HuH-7.5 (cell line): ENCODE measurements at regions not wholly inside any gene's neighbourhood (a gene's known extent, or its start where the extent isn't known, plus 50 kb on each side); places are given as distances from the start of the nearest gene placed in this dataset.
"Not testable (repeated sequence)": the region's sequence is repeated elsewhere in the genome, so short reads cannot be mapped to it uniquely, and the experiment has no call there.

Source experiments
- DNase-seq: peaks from one replicate; pipeline ENCODE4 v3.0.0; 2011; ENCODE audit warnings: low spot score

- DNase-seq: no peak
Measured at GRCh38 chr5:136458481-136458880, 93.1 kb upstream of the TRPC7 start.

GRCh38 chr5:136457390-136458013, 92.2 kb upstream of the TRPC7 start:
- no peak for DNase-seq

- DNase-seq: no peak
Measured at GRCh38 chr5:136455409-136455808, 90.1 kb upstream of the TRPC7 start.

- DNase-seq: no peak
Measured at GRCh38 chr5:136453986-136454758, 88.8 kb upstream of the TRPC7 start.

GRCh38 chr5:136453199-136453598, 87.9 kb upstream of the TRPC7 start:
- DNase-seq: no peak

GRCh38 chr5:136447576-136447975, 82.2 kb upstream of the TRPC7 start:
- DNase-seq: not testable (repeated sequence)

- no peak for DNase-seq
Measured at GRCh38 chr5:136446565-136446964, 81.2 kb upstream of the TRPC7 start.

GRCh38 chr5:136444099-136444498, 78.8 kb upstream of the TRPC7 start:
- DNase-seq: not testable (repeated sequence)

- no peak for DNase-seq
Measured at GRCh38 chr5:136439367-136439766, 74.0 kb upstream of the TRPC7 start.

GRCh38 chr5:136435946-136436543, 70.7 kb upstream of the TRPC7 start:
- no peak for DNase-seq

- no peak for DNase-seq
Measured at GRCh38 chr5:136434795-136435194, 69.5 kb upstream of the TRPC7 start.

GRCh38 chr5:136432705-136433104, 67.4 kb upstream of the TRPC7 start:
- DNase-seq: no peak

GRCh38 chr5:136430081-136430480, 64.7 kb upstream of the TRPC7 start:
- DNase-seq: no peak

- DNase-seq: no peak
Measured at GRCh38 chr5:136427426-136427825, 62.1 kb upstream of the TRPC7 start.

GRCh38 chr5:136425921-136426320, 60.6 kb upstream of the TRPC7 start:
- no peak for DNase-seq

- DNase-seq: peak; percentile 45
Measured at GRCh38 chr5:136424835-136425584, 59.7 kb upstream of the TRPC7 start.

- DNase-seq: no peak
Measured at GRCh38 chr5:136423944-136424606, 58.7 kb upstream of the TRPC7 start.

- DNase-seq: no peak
Measured at GRCh38 chr5:136420168-136420898, 55.0 kb upstream of the TRPC7 start.

GRCh38 chr5:136418301-136418700, 53.0 kb upstream of the TRPC7 start:
- DNase-seq: no peak
